Mesenchymal stem cell (in vitro differentiated cells and primary cell): ENCODE measurements at regions not wholly inside any gene's neighbourhood (a gene's known extent, or its start where the extent isn't known, plus 50 kb on each side); places are given as distances from the start of the nearest gene placed in this dataset.
"Not testable (repeated sequence)": the region's sequence is repeated elsewhere in the genome, so short reads cannot be mapped to it uniquely, and the experiment has no call there.

Source experiments
- DNase-seq: peaks from one replicate; pipeline ENCODE4 v3.0.0-alpha.2; 2013
- H2AFZ ChIP-seq: one replicate; pipeline ENCODE4 v1.6.1; 2013; ENCODE audit warnings: low read depth, mild to moderate bottlenecking, control low read depth, inconsistent platforms, low read length, moderate library complexity
- H2AK5ac ChIP-seq: 2 replicates; pipeline ENCODE4 v1.6.1; 2013; ENCODE audit warnings: low read length, moderate library complexity, mild to moderate bottlenecking, inconsistent platforms; ENCODE audit not compliant: severe bottlenecking
- H2BK120ac ChIP-seq: one replicate; pipeline ENCODE4 v1.6.1; 2013; ENCODE audit warnings: low read depth, mild to moderate bottlenecking, inconsistent platforms, low read length, moderate library complexity
- H2BK12ac ChIP-seq, 2 experiments: one replicate each; pipeline ENCODE4 v1.6.1; 2013; ENCODE audit warnings: inconsistent platforms in 2 of 2, low read length in 2 of 2, mild to moderate bottlenecking in 2 of 2, moderate library complexity in 2 of 2, control low read depth in 1 of 2
- H2BK15ac ChIP-seq: one replicate; pipeline ENCODE4 v1.6.1; 2013; ENCODE audit warnings: mild to moderate bottlenecking, low read depth, inconsistent platforms; ENCODE audit not compliant: poor library complexity, severe bottlenecking
- H2BK5ac ChIP-seq: 2 replicates; pipeline ENCODE4 v1.6.1; 2013; ENCODE audit warnings: low read depth, mild to moderate bottlenecking, low read length, control low read depth, inconsistent platforms; ENCODE audit not compliant: poor library complexity, severe bottlenecking
- H3K14ac ChIP-seq, 2 experiments: one replicate each; pipeline ENCODE4 v1.6.1; 2013; ENCODE audit warnings: inconsistent platforms in 2 of 2, low read length in 2 of 2, control low read depth in 1 of 2, mild to moderate bottlenecking in 1 of 2, moderate library complexity in 1 of 2
- H3K18ac ChIP-seq, 2 experiments: one replicate each; pipeline ENCODE4 v1.6.1; 2013; ENCODE audit warnings: inconsistent platforms in 2 of 2, low read length in 2 of 2, control low read depth in 1 of 2, low read depth in 1 of 2, mild to moderate bottlenecking in 1 of 2
- H3K23ac ChIP-seq, 2 experiments: one replicate each; pipeline ENCODE4 v1.6.1; 2013; ENCODE audit warnings: inconsistent platforms in 2 of 2, low read length in 2 of 2, mild to moderate bottlenecking in 2 of 2, moderate library complexity in 2 of 2, control low read depth in 1 of 2
- H3K27ac ChIP-seq: 2 replicates; pipeline ENCODE4 v1.5.1; 2013; ENCODE audit warnings: mild to moderate bottlenecking, moderate library complexity, low read length, control low read depth, inconsistent platforms; ENCODE audit not compliant: poor library complexity, severe bottlenecking
- H3K27me3 ChIP-seq, 2 experiments: 2 replicates each; pipeline versions ENCODE4 v1.6.1 to v1.7.0; 2013; ENCODE audit warnings: low read length in 2 of 2, mild to moderate bottlenecking in 2 of 2, moderate library complexity in 2 of 2, control low read depth in 1 of 2, inconsistent platforms in 1 of 2; ENCODE audit not compliant: control insufficient read depth in 1 of 2, insufficient read depth in 1 of 2
- H3K36me3 ChIP-seq, 2 experiments: 2 replicates each; pipeline versions ENCODE4 v1.6.1 to v1.7.0; 2013; ENCODE audit warnings: low read length in 2 of 2, control low read depth in 1 of 2, inconsistent platforms in 1 of 2, low read depth in 1 of 2, mild to moderate bottlenecking in 1 of 2; ENCODE audit not compliant: insufficient read depth in 2 of 2, control insufficient read depth in 1 of 2
- H3K4ac ChIP-seq, 2 experiments: one replicate each; pipeline ENCODE4 v1.6.1; 2013; ENCODE audit warnings: inconsistent platforms in 2 of 2, low read length in 2 of 2, mild to moderate bottlenecking in 2 of 2, moderate library complexity in 2 of 2, control low read depth in 1 of 2, low read depth in 1 of 2
- H3K4me1 ChIP-seq: 2 replicates; pipeline ENCODE4 v1.6.1; 2013; ENCODE audit warnings: low read depth, low read length, control low read depth; ENCODE audit not compliant: control insufficient read depth, insufficient read depth
- H3K4me2 ChIP-seq: 2 replicates; pipeline ENCODE4 v1.6.1; 2013; ENCODE audit warnings: low read length, mild to moderate bottlenecking, inconsistent platforms; ENCODE audit not compliant: poor library complexity, severe bottlenecking
- H3K4me3 ChIP-seq, 2 experiments: 2 replicates each; pipeline versions ENCODE4 v1.5.1 to v1.7.0; 2013; ENCODE audit warnings: low read length in 2 of 2, mild to moderate bottlenecking in 2 of 2, control low read depth in 1 of 2, low read depth in 1 of 2; ENCODE audit not compliant: insufficient read depth in 1 of 2
- H3K79me1 ChIP-seq: replicated peaks from 2 replicates; pipeline ENCODE4 v1.6.1; 2013; ENCODE audit warnings: mild to moderate bottlenecking, control low read depth, low read length, inconsistent platforms; ENCODE audit not compliant: poor library complexity, severe bottlenecking
- H3K9ac ChIP-seq: 2 replicates; pipeline ENCODE4 v1.7.0; 2013; ENCODE audit warnings: mild to moderate bottlenecking, low read length, moderate library complexity
- H3K9me3 ChIP-seq: 2 replicates; pipeline ENCODE4 v1.7.0; 2013; ENCODE audit warnings: mild to moderate bottlenecking, low read length; ENCODE audit not compliant: control insufficient read depth
- H4K8ac ChIP-seq: one replicate; pipeline ENCODE4 v1.6.1; 2013; ENCODE audit warnings: inconsistent platforms, mild to moderate bottlenecking, low read length, moderate library complexity
- H4K91ac ChIP-seq: one replicate; pipeline ENCODE4 v1.6.1; 2013; ENCODE audit warnings: mild to moderate bottlenecking, low read length, inconsistent platforms
- WGBS: methylation state at CpG from one replicate; pipeline ENCODE4 v1.1.7; 2013; ENCODE audit warnings: mixed read lengths; 5-methylcytosine and 5-hydroxymethylcytosine counted together

DNA sequence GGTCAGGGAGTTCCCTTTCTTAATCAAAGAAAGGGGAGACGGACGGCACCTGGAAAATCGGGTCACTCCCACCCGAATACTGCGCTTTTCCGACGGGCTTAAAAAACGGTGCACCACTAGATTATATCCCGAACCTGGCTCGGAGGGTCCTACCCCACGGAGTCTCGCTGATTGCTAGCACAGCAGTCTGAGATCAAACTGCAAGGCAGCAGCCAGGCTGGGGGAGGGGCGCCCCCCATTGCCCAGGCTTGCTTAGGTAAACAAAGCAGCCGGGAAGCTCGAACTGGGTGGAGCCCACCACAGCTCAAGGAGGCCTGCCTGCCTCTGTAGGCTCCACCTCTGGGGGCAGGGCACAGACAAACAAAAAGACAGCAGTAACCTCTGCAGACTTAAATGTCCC, 276.8 kb upstream of the FOXF1 start:
- H3K27ac ChIP-seq, H3K9ac ChIP-seq, H3K36me3 ChIP-seq, H3K4me3 ChIP-seq, DNase-seq, H3K9me3 ChIP-seq, H3K18ac ChIP-seq, H4K91ac ChIP-seq, H3K79me1 ChIP-seq, H2AFZ ChIP-seq, H4K8ac ChIP-seq, H3K14ac ChIP-seq, H3K23ac ChIP-seq, H3K4ac ChIP-seq, H2AK5ac ChIP-seq, H3K4me2 ChIP-seq, H3K4me1 ChIP-seq, H2BK12ac ChIP-seq, H2BK5ac ChIP-seq, H2BK120ac ChIP-seq, H2BK15ac ChIP-seq: not testable (repeated sequence)
- peaks cover 0 to 31% of the 10 kb centered on the region in 2 experiments for H3K27me3 ChIP-seq
- WGBS: 89% methylated on average over 12 of the region's 15 CpGs

DNA sequence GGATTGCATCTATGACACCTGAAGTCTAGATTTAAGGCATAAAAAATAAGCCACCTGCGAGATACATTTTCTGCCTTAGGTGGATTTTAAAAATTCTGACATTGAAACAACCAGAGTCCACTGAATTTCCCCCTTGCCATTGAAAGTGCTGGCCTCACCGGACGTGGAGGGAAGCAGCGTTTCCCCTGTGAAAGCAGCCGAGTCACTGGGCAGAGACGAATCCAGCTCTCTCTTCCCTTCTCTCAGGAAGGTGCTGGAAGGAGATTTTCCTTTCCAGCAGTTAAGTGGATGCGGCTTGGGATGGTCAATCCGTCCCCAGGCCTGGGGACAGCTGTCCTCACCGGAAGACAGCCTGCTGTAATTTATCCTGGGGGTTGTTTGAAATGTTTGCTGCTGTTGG, 270.9 kb upstream of the FOXF1 start:
- Histone ChIP-seq H2BK120ac (peak overlapping the region; percentile 61), H3K23ac (no peak overlapping the region), H3K36me3 (no peaks in the 10 kb centered on the region), H4K91ac (peak overlapping the region; percentile 84), H2BK12ac (peak overlapping the region in 1 of 2 experiments; percentile 72), H2BK15ac (no peak overlapping the region), H3K4ac (peak overlapping the region; percentile 84 to 85), H3K14ac (no peak overlapping the region), H3K27ac (no peak overlapping the region), H2AK5ac (no peak overlapping the region), H3K18ac (peak overlapping the region; percentile 0 to 90), H4K8ac (peak overlapping the region; percentile 94), H3K9ac (no peak overlapping the region), H3K27me3 (peaks cover 0 to 46% of the 10 kb centered on the region in 2 experiments), H3K4me3 (no peak overlapping the region), H3K4me1 (no peaks in the 10 kb centered on the region), H3K79me1 (no peaks in the 10 kb centered on the region), H3K4me2 (no peak overlapping the region), H2BK5ac (no peak overlapping the region), H2AFZ (peak overlapping the region; percentile 3), H3K9me3 (no peaks in the 10 kb centered on the region)
- 32% methylated on average over 9 of the region's 9 CpGs for WGBS
- peak; percentile 41 for DNase-seq

DNA sequence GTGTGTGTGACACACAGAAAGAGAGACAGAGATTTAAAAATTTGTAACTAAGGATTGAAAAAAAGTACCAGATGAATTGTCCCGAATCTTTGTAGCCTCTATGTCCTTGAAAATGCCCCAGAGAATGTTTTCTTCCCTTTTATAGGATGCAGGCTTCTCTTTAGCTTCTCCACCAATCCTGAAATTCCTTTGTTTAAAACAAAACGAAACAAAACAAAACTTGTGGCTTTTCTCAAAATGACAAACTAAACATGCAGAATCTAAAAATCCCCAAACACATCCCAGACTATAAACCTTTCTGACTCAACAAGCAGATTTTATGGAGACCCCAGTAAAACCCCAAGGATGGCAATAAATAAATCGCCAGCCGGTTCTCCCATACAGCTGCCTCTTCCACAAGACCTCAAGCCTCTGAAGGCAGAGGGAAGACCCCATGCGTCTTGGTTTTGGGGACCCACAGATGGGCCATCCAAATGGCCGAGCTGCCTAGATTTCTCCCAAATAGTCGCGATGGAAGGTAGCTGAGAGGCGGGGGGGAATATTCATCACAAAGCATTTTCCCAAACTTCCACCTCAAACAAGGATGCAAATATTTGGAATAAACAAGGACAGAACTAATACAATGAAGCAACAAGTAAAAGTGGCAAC, 269.5 kb upstream of the FOXF1 start:
- H3K79me1 ChIP-seq: no peaks in the 10 kb centered on the region
- H3K4me1 ChIP-seq: no peaks in the 10 kb centered on the region
- H3K4me2 ChIP-seq: no peak overlapping the region
- H3K36me3 ChIP-seq: no peaks in the 10 kb centered on the region
- H2AFZ ChIP-seq: no peak overlapping the region
- no peak overlapping the region for H3K18ac ChIP-seq
- H4K8ac ChIP-seq: no peak overlapping the region
- H2BK5ac ChIP-seq: no peak overlapping the region
- H3K4me3 ChIP-seq: no peak overlapping the region
- no peak overlapping the region for H3K27ac ChIP-seq
- H3K9ac ChIP-seq: no peak overlapping the region
- H3K27me3 ChIP-seq: peaks cover 0 to 60% of the 10 kb centered on the region in 2 experiments
- H2AK5ac ChIP-seq: no peak overlapping the region
- no peak overlapping the region for H3K14ac ChIP-seq
- peak overlapping the region in 1 of 2 experiments; percentile 40 for H2BK12ac ChIP-seq
- no peak overlapping the region for H3K23ac ChIP-seq
- peak; percentile 53 for DNase-seq
- H3K9me3 ChIP-seq: peaks cover 6% of the 10 kb centered on the region
- no peak overlapping the region for H2BK120ac ChIP-seq
- no peak overlapping the region for H3K4ac ChIP-seq
- WGBS: 41% methylated on average over 5 of the region's 9 CpGs
- H2BK15ac ChIP-seq: no peak overlapping the region
- no peak overlapping the region for H4K91ac ChIP-seq

DNA sequence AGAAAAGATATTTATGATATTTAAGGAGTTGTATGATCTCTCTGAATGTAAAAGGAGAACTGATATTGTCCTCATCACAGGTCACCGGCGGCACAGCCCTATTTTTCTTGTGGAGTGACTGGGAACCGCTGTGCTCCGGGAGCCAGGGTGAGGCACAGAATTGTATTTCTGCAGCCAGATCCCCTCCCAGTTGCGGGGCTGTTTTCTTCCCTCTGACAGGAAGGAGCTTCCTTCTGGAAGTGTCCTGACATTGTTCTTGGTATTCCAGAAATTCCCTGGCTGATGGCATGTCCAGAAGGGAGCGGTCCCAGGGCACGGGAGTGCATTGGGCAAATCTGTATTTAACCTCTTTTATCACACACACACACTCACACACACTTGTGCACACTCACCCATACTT, 268.6 kb upstream of the FOXF1 start:
- H3K27me3 ChIP-seq: peaks cover 0 to 66% of the 10 kb centered on the region in 2 experiments
- H2BK15ac ChIP-seq: no peak overlapping the region
- peaks cover 6% of the 10 kb centered on the region for H3K9me3 ChIP-seq
- no peaks in the 10 kb centered on the region for H3K79me1 ChIP-seq
- peak overlapping the region in 1 of 2 experiments; percentile 69 for H3K14ac ChIP-seq
- DNase-seq: no peak
- H3K4ac ChIP-seq: no peak overlapping the region
- H3K23ac ChIP-seq: peak overlapping the region in 1 of 2 experiments; percentile 16
- no peak overlapping the region for H2BK5ac ChIP-seq
- no peak overlapping the region for H2BK120ac ChIP-seq
- H4K91ac ChIP-seq: peak overlapping the region; percentile 93
- no peak overlapping the region for H2AFZ ChIP-seq
- H3K36me3 ChIP-seq: no peaks in the 10 kb centered on the region
- H4K8ac ChIP-seq: no peak overlapping the region
- WGBS: 63% methylated on average over 7 of the region's 7 CpGs
- H3K4me1 ChIP-seq: no peaks in the 10 kb centered on the region
- no peak overlapping the region for H3K9ac ChIP-seq
- peak overlapping the region; percentile 62 to 76 for H2BK12ac ChIP-seq
- H2AK5ac ChIP-seq: no peak overlapping the region
- H3K4me2 ChIP-seq: no peak overlapping the region
- H3K27ac ChIP-seq: no peak overlapping the region
- H3K4me3 ChIP-seq: no peak overlapping the region
- H3K18ac ChIP-seq: peak overlapping the region; percentile 7 to 58
